Ovary (tissue), 7 donors: ENCODE measurements at regions not wholly inside any gene's neighbourhood (a gene's known extent, or its start where the extent isn't known, plus 50 kb on each side); places are given as distances from the start of the nearest gene placed in this dataset.

ENCODE experiments used
- DNase-seq, 5 donors: peaks; one replicate each; pipeline ENCODE4 v3.0.0-alpha.2; 2019 to 2020
- H3K27ac ChIP-seq, 2 donors: fragments of 200-600 bp; one replicate each; pipeline versions ENCODE4 v1.5.1 to v1.8.0; 2019 to 2022
- H3K27me3 ChIP-seq: fragments of 200-600 bp; one replicate; pipeline ENCODE4 v1.8.0; 2022
- H3K36me3 ChIP-seq: fragments of 200-600 bp; sonication (generic); one replicate; pipeline ENCODE4 v1.5.1; 2019
- H3K4me1 ChIP-seq: one replicate; pipeline ENCODE4 v1.8.1; 2013; ENCODE audit warnings: mild to moderate bottlenecking, moderate library complexity; ENCODE audit not compliant: insufficient read depth
- H3K4me3 ChIP-seq: fragments of 200-600 bp; sonication (generic); one replicate; pipeline ENCODE4 v1.5.1; 2017
- H3K9me3 ChIP-seq, 2 donors: fragments of 200-600 bp in 1 of 2; sonication (generic) in 1 of 2; one replicate each; pipeline versions ENCODE4 v1.5.1 to v1.8.1; 2013 to 2019; ENCODE audit warnings: mild to moderate bottlenecking in 1 of 2, moderate library complexity in 1 of 2
- CTCF ChIP-seq, 3 donors: fragments of 450-650 bp in 2 of 3; fragments of 200-600 bp in 1 of 3; IDR thresholded peaks; one replicate each; pipeline versions ENCODE4 v1.5.1 to v1.8.0; 2016 to 2022; ENCODE audit warnings: antibody characterized with exemption in 3 of 3, mild to moderate bottlenecking in 1 of 3
- EP300 ChIP-seq: sonication (generic); formaldehyde crosslinking; IDR thresholded peaks from one replicate; pipeline ENCODE4 v1.6.1; 2017; ENCODE audit warnings: antibody characterized with exemption
- POLR2A ChIP-seq: fragments of 450-650 bp; IDR thresholded peaks from one replicate; pipeline ENCODE4 v1.6.1; 2017; ENCODE audit warnings: antibody characterized with exemption, mild to moderate bottlenecking, moderate library complexity
- WGBS, 3 donors: extraction: QIAGEN DNeasy Blood & Tissue Kit in 1 of 3; methylation state at CpG; one replicate each; pipeline versions ENCODE4 v1.1.5 to v1.1.7; 2013 to 2017; 5-methylcytosine and 5-hydroxymethylcytosine counted together
- intact Hi-C, 4 donors: fragments of 100-400 bp; cut with DNase I; formaldehyde crosslinking; loops; one replicate each; pipeline versions ENCODE4 v1.11.0 to v1.15.1; 2022 to 2023
- donor health status: DM: no; HTN: no; CAD: no; lungs with moderate emphysema.
- donor health status: DM: no; HTN: no; CAD: no.
- donor health status: Bipolar disorder and iron deficiency.
- donor health status: DM: no; HTN: no; CAD: no.
- donor health status: DM: yes; HTN: yes; CAD: no.

DNA sequence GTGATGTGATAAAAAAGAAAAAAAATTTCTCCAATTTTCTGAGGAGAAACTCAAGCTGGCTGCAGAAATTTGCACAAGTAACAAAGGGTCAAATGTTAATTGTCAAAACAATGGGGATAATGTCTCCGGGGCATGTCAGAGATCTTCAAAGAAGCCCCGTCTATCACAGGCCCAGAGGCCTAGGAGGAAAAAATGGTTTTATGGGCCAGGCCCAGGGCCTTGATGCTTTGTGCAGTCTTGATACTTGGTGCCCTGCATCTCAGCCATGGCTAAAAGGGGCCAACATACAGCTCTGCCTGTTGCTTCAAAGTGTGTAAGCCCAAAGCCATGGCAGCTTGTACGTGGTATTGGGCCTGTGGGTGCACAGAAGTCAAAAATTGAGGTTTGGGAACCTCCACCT is 961.0 kb downstream of the FAM133A start:
- no peak for DNase-seq
- Histone ChIP-seq H3K36me3 (no peaks in the 10 kb centered on the region), H3K4me1 (no peaks in the 10 kb centered on the region), H3K9me3 (no peaks in the 10 kb centered on the region), H3K4me3 (no peak overlapping the region), H3K27ac (no peak overlapping the region), H3K27me3 (no peaks in the 10 kb centered on the region)
- TF ChIP-seq EP300 (no peak), CTCF (IDR thresholded peaks at IDR 0.05) (no peak), POLR2A (no peak)
- WGBS, 3 donors: 86 to 92% (median 91%) methylated on average over 3 of the region's 3 CpGs
- intact Hi-C loops: no loop called here

GRCh38 chrX:94645726-94646125 is 971.7 kb downstream of the FAM133A start:
- H3K9me3 ChIP-seq: no peaks in the 10 kb centered on the region
- H3K4me1 ChIP-seq: no peaks in the 10 kb centered on the region
- WGBS, 3 donors: 65 to 77% (median 71%) methylated on average over 2 of the region's 2 CpGs
- no peak overlapping the region for H3K4me3 ChIP-seq
- H3K27ac ChIP-seq: no peak overlapping the region
- DNase-seq: no peak
- H3K36me3 ChIP-seq: no peaks in the 10 kb centered on the region
- intact Hi-C loops: no loop called here
- no peak for TF ChIP-seq EP300
- no peak for TF ChIP-seq POLR2A
- TF ChIP-seq CTCF (IDR thresholded peaks at IDR 0.05): no peak
- peaks cover 2% of the 10 kb centered on the region for H3K27me3 ChIP-seq

DNA sequence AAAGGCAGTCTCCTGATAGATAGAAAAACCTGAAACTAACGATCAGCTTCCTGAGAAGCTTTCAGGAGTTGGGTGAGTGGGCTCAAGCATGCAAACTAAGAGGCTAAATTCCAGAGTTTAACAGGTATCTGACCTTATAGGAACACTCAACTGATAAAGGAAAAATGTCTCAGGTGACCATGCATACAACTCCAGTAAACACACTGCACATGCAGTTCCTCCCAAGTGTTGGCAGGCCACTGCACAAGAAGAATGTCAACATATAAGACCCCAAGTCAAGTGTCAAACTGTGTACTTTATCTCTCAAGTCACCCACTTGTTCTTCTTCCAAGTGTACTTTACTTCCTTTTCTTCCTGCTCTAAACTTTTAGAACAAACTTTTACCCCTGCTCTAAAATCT is 981.2 kb downstream of the FAM133A start:
- TF ChIP-seq EP300 (no peak), POLR2A (no peak), CTCF (IDR thresholded peaks at IDR 0.05) (no peak)
- H3K27ac ChIP-seq: no peak overlapping the region
- no peaks in the 10 kb centered on the region for H3K9me3 ChIP-seq
- H3K4me1 ChIP-seq: no peaks in the 10 kb centered on the region
- no peak for DNase-seq
- H3K27me3 ChIP-seq: no peaks in the 10 kb centered on the region
- no peaks in the 10 kb centered on the region for H3K36me3 ChIP-seq
- no peak overlapping the region for H3K4me3 ChIP-seq
- intact Hi-C loops: no loop called here
- 30 to 52% (median 49%) methylated on average over 1 of the region's 1 CpG for WGBS, 3 donors

- TF ChIP-seq POLR2A: no peak
- TF ChIP-seq CTCF (IDR thresholded peaks at IDR 0.05): no peak
- TF ChIP-seq EP300: no peak
- Histone ChIP-seq H3K27ac (no peak overlapping the region), H3K36me3 (no peaks in the 10 kb centered on the region), H3K27me3 (no peaks in the 10 kb centered on the region), H3K4me1 (no peaks in the 10 kb centered on the region), H3K4me3 (no peak overlapping the region), H3K9me3 (no peaks in the 10 kb centered on the region)
- intact Hi-C loops: no loop called here
- DNase-seq: no peak
Measured at GRCh38 chrX:94662689-94663088, 988.7 kb downstream of the FAM133A start.

DNA sequence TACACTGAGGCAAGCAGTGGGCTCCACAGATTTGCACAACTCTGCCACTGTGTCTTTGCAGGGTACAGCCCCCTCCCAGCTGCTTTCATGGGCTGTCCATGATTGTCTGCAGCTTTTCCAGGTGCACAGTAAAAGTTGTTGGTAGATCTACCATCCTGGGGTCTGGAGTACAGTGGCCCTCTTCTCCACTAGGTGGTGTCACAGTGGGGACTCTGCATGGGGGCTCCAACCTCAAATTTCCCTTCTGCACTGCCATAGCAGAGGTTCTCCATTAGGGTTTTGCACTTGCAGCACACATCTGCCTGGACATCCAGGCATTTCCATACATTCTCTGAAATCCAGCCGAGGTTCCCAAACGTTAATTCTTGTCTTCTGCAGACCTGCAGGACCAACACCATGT is 1002.3 kb downstream of the FAM133A start:
- Histone ChIP-seq H3K4me1 (no peaks in the 10 kb centered on the region), H3K9me3 (no peaks in the 10 kb centered on the region), H3K36me3 (no peaks in the 10 kb centered on the region), H3K27ac (no peak overlapping the region), H3K27me3 (no peaks in the 10 kb centered on the region), H3K4me3 (no peak overlapping the region)
- 73 to 85% (median 76%) methylated on average over 2 of the region's 2 CpGs for WGBS, 3 donors
- DNase-seq: no peak
- no peak for TF ChIP-seq CTCF (IDR thresholded peaks at IDR 0.05)
- no peak for TF ChIP-seq POLR2A
- TF ChIP-seq EP300: no peak
- intact Hi-C loops: no loop called here
